SK-N-MC (cell line): ENCODE measurements at regions not wholly inside any gene's neighbourhood (a gene's known extent, or its start where the extent isn't known, plus 50 kb on each side); places are given as distances from the start of the nearest gene placed in this dataset.
"Not testable (repeated sequence)": the region's sequence is repeated elsewhere in the genome, so short reads cannot be mapped to it uniquely, and the experiment has no call there.

Source experiments
- EZH2 ChIP-seq: fragments of 200-600 bp; sonication (generic); IDR thresholded peaks from one replicate; pipeline ENCODE4 v1.6.1; 2017; ENCODE audit warnings: antibody characterized with exemption
- FOXP2 ChIP-seq: optimal IDR thresholded peaks from 2 replicates; pipeline ENCODE3; 2011; ENCODE audit warnings: mild to moderate bottlenecking, moderate library complexity; ENCODE audit not compliant: insufficient read depth; ENCODE audit errors: extremely low read length, control extremely low read depth
- POLR2AphosphoS5 ChIP-seq: IDR thresholded peaks from 2 replicates; pipeline ENCODE4 v1.6.1; 2012; ENCODE audit warnings: mild to moderate bottlenecking, low read depth, low read length, borderline replicate concordance

- not testable (repeated sequence) for TF ChIP-seq FOXP2, EZH2, POLR2AphosphoS5
Measured at GRCh38 chr2:16182311-16182815, 242.0 kb downstream of the MYCN start.
